ENCODE measurements at regions not wholly inside any gene's neighbourhood (a gene's known extent, or its start where the extent isn't known, plus 50 kb on each side); places are given as distances from the start of the nearest gene placed in this dataset.

- no peak for TF ChIP-seq CTCF (IDR thresholded peaks at IDR 0.05)
- no peak for TF ChIP-seq ZFX (IDR thresholded peaks at IDR 0.05; ENCODE audit: borderline replicate concordance)
Observed at GRCh38 chr21:15430023-15430422, 299.8 kb upstream of the USP25 start.
